ENCODE measurements at regions not wholly inside any gene's neighbourhood (a gene's known extent, or its start where the extent isn't known, plus 50 kb on each side); places are given as distances from the start of the nearest gene placed in this dataset.

- Histone ChIP-seq H3K9me3 (replicated peaks) (no peaks in the 10 kb centered on the region), H3K27me3 (ENCODE audit: low read depth) (no peaks in the 10 kb centered on the region), H3K4me3 (no peak overlapping the region), H3K27ac (replicated peaks) (peak overlapping the region; percentile 68), H3K36me3 (peaks cover 24% of the 10 kb centered on the region), H3K4me1 (peaks cover 72% of the 10 kb centered on the region)
- intact Hi-C loops (cut with micrococcal nuclease) = no loop called here
- no peak for DNase-seq
- TF ChIP-seq, protein P1, sequence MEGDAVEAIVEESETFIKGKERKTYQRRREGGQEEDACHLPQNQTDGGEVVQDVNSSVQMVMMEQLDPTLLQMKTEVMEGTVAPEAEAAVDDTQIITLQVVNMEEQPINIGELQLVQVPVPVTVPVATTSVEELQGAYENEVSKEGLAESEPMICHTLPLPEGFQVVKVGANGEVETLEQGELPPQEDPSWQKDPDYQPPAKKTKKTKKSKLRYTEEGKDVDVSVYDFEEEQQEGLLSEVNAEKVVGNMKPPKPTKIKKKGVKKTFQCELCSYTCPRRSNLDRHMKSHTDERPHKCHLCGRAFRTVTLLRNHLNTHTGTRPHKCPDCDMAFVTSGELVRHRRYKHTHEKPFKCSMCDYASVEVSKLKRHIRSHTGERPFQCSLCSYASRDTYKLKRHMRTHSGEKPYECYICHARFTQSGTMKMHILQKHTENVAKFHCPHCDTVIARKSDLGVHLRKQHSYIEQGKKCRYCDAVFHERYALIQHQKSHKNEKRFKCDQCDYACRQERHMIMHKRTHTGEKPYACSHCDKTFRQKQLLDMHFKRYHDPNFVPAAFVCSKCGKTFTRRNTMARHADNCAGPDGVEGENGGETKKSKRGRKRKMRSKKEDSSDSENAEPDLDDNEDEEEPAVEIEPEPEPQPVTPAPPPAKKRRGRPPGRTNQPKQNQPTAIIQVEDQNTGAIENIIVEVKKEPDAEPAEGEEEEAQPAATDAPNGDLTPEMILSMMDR (IDR thresholded peaks at IDR 0.05; ENCODE audit: borderline replicate concordance) = no peak
These were observed 92.1 kb upstream of the IL12A start for GRCh38 chr3:159896543-159896942.

DNA sequence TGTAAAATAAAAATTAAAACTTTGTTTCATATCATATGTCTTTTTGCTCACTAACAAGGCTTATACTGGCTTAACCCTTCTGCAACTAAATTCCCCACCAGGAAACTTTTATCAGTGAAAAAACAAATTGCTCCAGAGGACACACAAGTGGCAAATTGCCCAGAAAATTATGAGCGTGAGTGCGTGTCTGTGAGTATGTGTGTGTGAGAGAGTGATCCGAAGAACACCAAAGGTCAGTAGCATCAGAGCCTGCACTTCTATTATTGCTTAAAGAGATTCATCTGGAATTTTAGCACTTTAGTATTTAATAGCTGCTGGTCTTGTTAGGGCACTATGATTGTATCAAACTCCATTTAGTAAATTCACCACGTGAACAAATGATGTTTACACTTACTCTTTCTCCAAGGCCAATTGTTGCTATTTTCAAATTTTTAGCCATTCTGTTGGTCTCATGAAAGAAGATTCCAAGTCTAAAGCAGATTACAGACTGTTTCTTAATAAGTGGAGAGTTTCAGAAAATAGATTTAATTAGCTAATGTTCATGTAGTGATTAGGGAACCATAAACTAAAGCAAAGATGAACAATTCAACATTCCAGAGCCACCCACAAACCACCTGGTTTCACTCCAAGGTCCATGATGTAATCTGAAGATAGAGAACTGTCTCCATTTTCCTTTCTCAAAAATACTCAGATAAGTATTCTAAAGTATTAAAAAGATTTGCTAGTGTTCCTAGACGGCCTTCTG, 91.1 kb upstream of the IL12A start:
- intact Hi-C loops (cut with micrococcal nuclease) = no loop called here
- Histone ChIP-seq H3K27ac (replicated peaks) (peak overlapping the region; percentile 68), H3K4me1 (peaks cover 62% of the 10 kb centered on the region), H3K36me3 (peaks cover 24% of the 10 kb centered on the region), H3K27me3 (ENCODE audit: low read depth) (no peaks in the 10 kb centered on the region), H3K4me3 (no peak overlapping the region), H3K9me3 (replicated peaks) (no peaks in the 10 kb centered on the region)
- TF ChIP-seq, protein P1 (IDR thresholded peaks at IDR 0.05; ENCODE audit: borderline replicate concordance) = no peak
- no peak for DNase-seq

DNA sequence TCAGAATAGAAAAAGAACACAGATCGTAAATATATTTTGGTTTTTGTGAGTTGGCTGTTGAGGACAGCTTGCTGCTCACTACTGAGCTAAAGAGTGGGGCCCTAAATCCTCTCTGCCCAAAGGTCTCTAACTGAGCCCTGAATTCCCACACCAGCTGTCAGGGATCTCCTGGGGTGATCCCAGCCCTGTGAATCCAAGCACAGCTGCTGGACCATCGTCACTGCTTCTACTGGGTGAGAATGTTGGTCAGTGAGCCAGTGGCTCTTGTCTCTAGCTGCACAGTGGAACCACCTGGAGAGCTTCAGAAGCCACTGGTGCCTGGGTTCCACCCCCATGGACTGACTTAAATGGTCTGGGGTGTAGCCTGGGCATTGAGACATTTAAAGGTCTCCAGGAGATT, 90.5 kb upstream of the IL12A start:
- H3K36me3 ChIP-seq = peaks cover 19% of the 10 kb centered on the region

DNA sequence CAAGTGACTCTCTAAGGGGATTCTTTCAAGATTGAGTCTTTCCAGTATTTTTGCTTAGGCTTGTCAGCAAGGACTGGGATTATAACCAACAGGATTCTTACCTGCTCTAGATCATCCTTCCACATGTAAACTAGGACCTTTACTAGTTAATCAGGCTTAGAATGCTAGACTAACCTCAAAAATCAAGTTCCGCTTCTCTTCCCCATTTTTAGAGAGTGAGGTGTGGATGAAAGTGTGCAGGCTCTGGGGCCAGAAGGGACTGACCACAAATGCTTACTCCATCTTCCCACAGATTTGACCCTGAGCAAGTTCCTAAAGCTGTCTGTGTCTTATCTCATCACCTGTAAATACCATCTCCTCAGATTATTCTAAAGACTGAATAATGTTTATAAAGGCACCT, 89.5 kb upstream of the IL12A start:
- Histone ChIP-seq H3K4me3 (no peak overlapping the region), H3K36me3 (peaks cover 19% of the 10 kb centered on the region), H3K27ac (replicated peaks) (peak overlapping the region; percentile 68), H3K9me3 (replicated peaks) (no peaks in the 10 kb centered on the region), H3K4me1 (peaks cover 46% of the 10 kb centered on the region), H3K27me3 (ENCODE audit: low read depth) (no peaks in the 10 kb centered on the region)
- no peak for DNase-seq
- intact Hi-C loops (cut with micrococcal nuclease) = no loop called here
- TF ChIP-seq, protein P1 (IDR thresholded peaks at IDR 0.05; ENCODE audit: borderline replicate concordance) = no peak

More for the DNA sequence above, 90.5 kb upstream of the IL12A start:
- Histone ChIP-seq H3K4me3 (no peak overlapping the region), H3K9me3 (replicated peaks) (no peaks in the 10 kb centered on the region), H3K27me3 (ENCODE audit: low read depth) (no peaks in the 10 kb centered on the region), H3K4me1 (peaks cover 56% of the 10 kb centered on the region), H3K27ac (replicated peaks) (peak overlapping the region; percentile 68)
- TF ChIP-seq, protein P1 (IDR thresholded peaks at IDR 0.05; ENCODE audit: borderline replicate concordance) = no peak
- peak; percentile 33 for DNase-seq
- intact Hi-C loops (cut with micrococcal nuclease) = no loop called here

GRCh38 chr3:159902546-159903314, 85.9 kb upstream of the IL12A start:
- peaks cover 10% of the 10 kb centered on the region for H3K36me3 ChIP-seq
- no peak for DNase-seq
- intact Hi-C loops (cut with micrococcal nuclease) = no loop called here
- H3K4me3 ChIP-seq = no peak overlapping the region
- no peak overlapping the region for H3K27ac ChIP-seq (replicated peaks)
- no peaks in the 10 kb centered on the region for H3K27me3 ChIP-seq (ENCODE audit: low read depth)
- TF ChIP-seq, protein P1 (IDR thresholded peaks at IDR 0.05; ENCODE audit: borderline replicate concordance) = no peak
- H3K4me1 ChIP-seq = peaks cover 10% of the 10 kb centered on the region
- no peaks in the 10 kb centered on the region for H3K9me3 ChIP-seq (replicated peaks)
